IMR-90 (cell line): ENCODE measurements at regions not wholly inside any gene's neighbourhood (a gene's known extent, or its start where the extent isn't known, plus 50 kb on each side); places are given as distances from the start of the nearest gene placed in this dataset.

Experiments used
- BHLHE40 ChIP-seq: fragments of 150-350 bp; IDR thresholded peaks from 2 replicates; pipeline ENCODE4 v1.6.1; 2016; ENCODE audit warnings: mild to moderate bottlenecking, low read depth, low read length
- CEBPB ChIP-seq: IDR thresholded peaks from 2 replicates; pipeline ENCODE4 v1.6.1; 2012; ENCODE audit warnings: low read depth, low read length, improper control_type of control experiment
- CHD1 ChIP-seq: IDR thresholded peaks from 2 replicates; pipeline ENCODE4 v1.6.1; 2012; ENCODE audit warnings: low read depth, low read length, improper control_type of control experiment
- CTCF ChIP-seq: conservative IDR thresholded peaks from 2 replicates; pipeline ENCODE4 v1.5.1; 2012; ENCODE audit warnings: mild to moderate bottlenecking, low read depth, low read length, improper control_type of control experiment
- MAFK ChIP-seq: IDR thresholded peaks from 2 replicates; pipeline ENCODE4 v1.6.1; 2012; ENCODE audit warnings: low read depth, low read length, improper control_type of control experiment
- MAZ ChIP-seq: IDR thresholded peaks from 2 replicates; pipeline ENCODE4 v1.6.1; 2012; ENCODE audit warnings: low read depth, mild to moderate bottlenecking, low read length, improper control_type of control experiment, moderate library complexity, borderline replicate concordance
- MXI1 ChIP-seq: IDR thresholded peaks from 2 replicates; pipeline ENCODE4 v1.6.1; 2012; ENCODE audit warnings: low read depth, mild to moderate bottlenecking, low read length, moderate library complexity, borderline replicate concordance
- POLR2A ChIP-seq: IDR thresholded peaks from 2 replicates; pipeline ENCODE4 v1.6.1; 2012; ENCODE audit warnings: mild to moderate bottlenecking, low read depth, low read length
- RAD21 ChIP-seq: IDR thresholded peaks from 2 replicates; pipeline ENCODE4 v1.6.1; 2012; ENCODE audit warnings: low read length, improper control_type of control experiment
- RCOR1 ChIP-seq: IDR thresholded peaks from 2 replicates; pipeline ENCODE4 v1.6.1; 2012; ENCODE audit warnings: mild to moderate bottlenecking, low read length, improper control_type of control experiment; ENCODE audit not compliant: insufficient replicate concordance
- RFX5 ChIP-seq: IDR thresholded peaks from 2 replicates; pipeline ENCODE4 v1.8.0; 2012; ENCODE audit warnings: low read depth, mild to moderate bottlenecking, low read length, moderate library complexity
- SMC3 ChIP-seq: fragments of 150-350 bp; IDR thresholded peaks from 2 replicates; pipeline ENCODE4 v1.6.1; 2016; ENCODE audit warnings: low read depth, mild to moderate bottlenecking, antibody characterized with exemption, low read length, moderate library complexity
- TF ChIP-seq, protein P1 (sequence below): fragments of 150-350 bp; IDR thresholded peaks from 2 replicates; pipeline ENCODE4 v1.6.1; 2016; ENCODE audit warnings: low read depth, mild to moderate bottlenecking, low read length, moderate library complexity, borderline replicate concordance
- TF ChIP-seq, protein P2 (sequence below): fragments of 150-350 bp; IDR thresholded peaks from 2 replicates; pipeline ENCODE4 v1.6.1; 2017; ENCODE audit warnings: mild to moderate bottlenecking, antibody characterized with exemption, low read length, low read depth

DNA sequence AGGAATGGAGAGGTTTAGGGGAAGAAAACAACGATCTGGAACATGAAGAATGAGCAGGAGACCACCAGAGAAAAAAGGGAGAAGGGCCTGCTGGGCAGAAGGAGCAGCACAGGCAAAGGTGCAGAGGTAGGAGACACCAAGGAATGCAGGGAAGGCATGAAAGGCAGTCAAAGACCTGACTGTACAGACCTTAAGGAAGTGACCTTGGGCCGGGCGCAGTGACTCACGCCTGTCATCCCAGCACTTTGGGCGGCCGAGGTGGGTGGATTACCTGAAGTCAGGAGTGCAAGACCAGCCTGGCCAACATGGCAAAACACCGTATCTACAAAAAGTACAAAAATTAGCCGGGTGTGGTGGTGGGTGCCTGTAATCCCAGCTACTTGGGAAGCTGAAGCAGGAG lies 157.7 kb upstream of the ATP10A start:
- TF ChIP-seq CTCF: no peak
- no peak for TF ChIP-seq RAD21
- no peak for TF ChIP-seq POLR2A
- no peak for TF ChIP-seq RCOR1
- TF ChIP-seq SMC3: no peak
- no peak for TF ChIP-seq MAZ
- TF ChIP-seq CEBPB: no peak
- TF ChIP-seq, protein P1, sequence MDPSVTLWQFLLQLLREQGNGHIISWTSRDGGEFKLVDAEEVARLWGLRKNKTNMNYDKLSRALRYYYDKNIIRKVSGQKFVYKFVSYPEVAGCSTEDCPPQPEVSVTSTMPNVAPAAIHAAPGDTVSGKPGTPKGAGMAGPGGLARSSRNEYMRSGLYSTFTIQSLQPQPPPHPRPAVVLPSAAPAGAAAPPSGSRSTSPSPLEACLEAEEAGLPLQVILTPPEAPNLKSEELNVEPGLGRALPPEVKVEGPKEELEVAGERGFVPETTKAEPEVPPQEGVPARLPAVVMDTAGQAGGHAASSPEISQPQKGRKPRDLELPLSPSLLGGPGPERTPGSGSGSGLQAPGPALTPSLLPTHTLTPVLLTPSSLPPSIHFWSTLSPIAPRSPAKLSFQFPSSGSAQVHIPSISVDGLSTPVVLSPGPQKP: no peak
- TF ChIP-seq RFX5: no peak
- TF ChIP-seq MXI1: no peak
- TF ChIP-seq MAFK: no peak
- no peak for TF ChIP-seq BHLHE40
- TF ChIP-seq CHD1: no peak
- TF ChIP-seq, protein P2, sequence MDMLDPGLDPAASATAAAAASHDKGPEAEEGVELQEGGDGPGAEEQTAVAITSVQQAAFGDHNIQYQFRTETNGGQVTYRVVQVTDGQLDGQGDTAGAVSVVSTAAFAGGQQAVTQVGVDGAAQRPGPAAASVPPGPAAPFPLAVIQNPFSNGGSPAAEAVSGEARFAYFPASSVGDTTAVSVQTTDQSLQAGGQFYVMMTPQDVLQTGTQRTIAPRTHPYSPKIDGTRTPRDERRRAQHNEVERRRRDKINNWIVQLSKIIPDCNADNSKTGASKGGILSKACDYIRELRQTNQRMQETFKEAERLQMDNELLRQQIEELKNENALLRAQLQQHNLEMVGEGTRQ: no peak
